Fibroblast of lung (primary cell): ENCODE measurements at regions not wholly inside any gene's neighbourhood (a gene's known extent, or its start where the extent isn't known, plus 50 kb on each side); places are given as distances from the start of the nearest gene placed in this dataset.

ENCODE experiments used
- CTCF ChIP-seq, 2 donors: IDR thresholded peaks in 1 of 2; conservative IDR thresholded peaks in 1 of 2; 1 replicate in 1 of 2; 2 replicates in 1 of 2; pipeline ENCODE4 v1.5.1; 2011 to 2012; ENCODE audit warnings: low read length in 2 of 2, control low read depth in 1 of 2, inconsistent platforms in 1 of 2, low read depth in 1 of 2, mild to moderate bottlenecking in 1 of 2
- EZH2 ChIP-seq: IDR thresholded peaks from 2 replicates; pipeline ENCODE4 v1.5.1; 2012; ENCODE audit warnings: low read length, control low read depth, mild to moderate bottlenecking; ENCODE audit errors: missing control alignments

DNA sequence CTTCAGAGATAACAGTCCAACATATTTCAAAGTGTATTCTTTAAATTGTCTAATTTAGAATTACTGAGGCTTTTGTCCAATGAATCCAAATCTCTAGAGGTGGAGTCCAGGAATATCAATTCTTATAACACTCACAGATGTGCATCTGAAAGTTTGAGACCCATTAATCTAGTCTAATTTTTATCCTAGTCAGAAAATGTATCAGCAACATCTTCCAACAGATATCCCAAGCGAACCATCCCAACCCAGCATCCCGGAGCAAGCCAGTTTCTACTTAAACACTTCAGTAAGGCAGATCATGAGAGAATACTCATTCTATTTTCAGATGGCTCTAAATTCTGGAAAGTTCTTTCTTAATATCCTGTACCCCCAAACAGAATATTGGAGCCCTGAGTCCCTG lies 113.5 kb downstream of the BBS10 start:
- TF ChIP-seq CTCF (conservative IDR thresholded peaks at IDR 0.05 in 1 of 2, IDR thresholded peaks at IDR 0.05 in 1 of 2; ENCODE audit: low read depth in 1 of 2, low read length in 2 of 2) (no peak), EZH2 (no peak)
